GM19025 (cell line): ENCODE measurements at regions not wholly inside any gene's neighbourhood (a gene's known extent, or its start where the extent isn't known, plus 50 kb on each side); places are given as distances from the start of the nearest gene placed in this dataset.
"Not testable (repeated sequence)": the region's sequence is repeated elsewhere in the genome, so short reads cannot be mapped to it uniquely, and the experiment has no call there.

Experiments used
- ATAC-seq: cut with Tn5 transposase; IDR thresholded peaks from one replicate; pipeline ENCODE4 v1.9.1; 2021; ENCODE audit warnings: mild to moderate bottlenecking, low read depth, moderate library complexity; ENCODE audit not compliant: unreplicated experiment

DNA sequence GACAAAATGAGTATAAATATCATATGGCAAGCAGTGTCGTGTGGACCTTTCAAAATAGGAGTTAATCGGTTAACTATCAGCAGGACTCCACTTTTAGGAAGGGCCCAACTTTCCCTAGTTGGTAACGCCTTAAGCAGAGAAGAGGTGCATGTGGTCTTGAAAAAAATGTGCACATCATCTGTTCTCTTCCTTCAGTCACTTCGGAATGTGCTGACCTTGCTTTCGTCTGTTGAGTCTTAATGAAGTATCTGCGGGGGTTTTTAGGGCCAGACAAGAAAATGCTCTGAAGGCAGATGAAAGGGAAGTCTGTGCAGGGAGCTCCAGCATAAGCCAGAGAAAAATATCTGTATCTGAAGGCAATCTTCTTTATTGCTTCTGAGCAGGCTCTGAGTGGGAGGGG lies 185.2 kb downstream of the AEBP2 start:
- ATAC-seq = no peak

DNA sequence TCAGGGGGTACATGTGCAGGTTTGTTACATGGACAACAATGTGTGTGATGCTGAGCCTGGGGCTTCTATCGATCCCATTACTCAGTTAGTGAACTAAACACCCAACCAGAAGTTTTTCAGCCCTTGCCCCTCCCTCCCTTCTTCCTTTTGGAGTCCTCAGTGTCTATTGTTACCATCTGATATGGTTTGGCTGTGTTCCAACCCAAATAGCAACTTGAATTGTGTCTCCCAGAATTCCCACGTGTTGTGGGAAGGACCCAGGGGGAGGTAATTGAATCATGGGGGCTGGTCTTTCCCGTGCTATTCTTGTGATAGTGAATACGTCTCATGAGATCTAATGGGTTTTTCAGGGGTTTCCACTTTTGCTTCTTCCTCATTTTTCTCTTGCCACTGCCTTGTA lies 186.3 kb downstream of the AEBP2 start:
- not testable (repeated sequence) for ATAC-seq

DNA sequence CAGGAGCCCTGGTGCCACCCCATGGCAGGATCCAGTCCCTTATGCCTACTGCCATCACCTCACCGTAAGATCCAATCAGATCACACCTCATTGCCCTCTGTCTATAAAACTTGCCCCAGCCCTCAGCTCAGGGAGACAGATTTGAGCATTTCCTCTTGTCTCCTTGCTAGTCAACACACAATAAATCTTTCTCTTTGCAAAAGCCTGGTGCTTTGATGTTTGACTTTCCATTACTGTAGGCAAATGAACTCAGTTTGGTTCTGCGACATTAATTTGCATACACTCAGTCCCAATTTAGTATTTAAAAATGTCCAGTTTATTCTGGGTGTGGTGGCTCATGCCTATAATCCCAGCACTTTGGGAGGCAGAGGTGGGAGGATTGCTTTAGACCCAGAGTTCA lies 188.4 kb downstream of the AEBP2 start:
- ATAC-seq = no peak

DNA sequence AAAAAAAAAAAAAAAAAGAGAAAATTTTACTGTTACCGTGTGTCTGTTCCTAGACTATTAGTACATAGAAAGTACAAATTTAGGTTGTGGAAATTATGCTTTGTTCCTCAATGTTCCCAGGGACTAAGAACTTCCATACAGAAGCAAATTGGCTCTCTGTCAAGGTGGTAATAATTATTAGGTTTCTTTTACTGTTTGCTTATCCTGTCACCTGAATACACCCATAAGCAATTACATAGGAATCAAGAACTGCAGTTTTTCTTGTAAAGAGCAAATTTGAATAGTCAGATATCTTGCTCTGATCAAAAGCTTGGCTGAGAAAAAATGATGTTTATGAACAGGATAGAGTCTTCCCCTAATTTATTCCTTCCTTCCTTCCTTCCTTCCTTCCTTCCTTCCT lies 191.2 kb downstream of the AEBP2 start:
- no peak for ATAC-seq

DNA sequence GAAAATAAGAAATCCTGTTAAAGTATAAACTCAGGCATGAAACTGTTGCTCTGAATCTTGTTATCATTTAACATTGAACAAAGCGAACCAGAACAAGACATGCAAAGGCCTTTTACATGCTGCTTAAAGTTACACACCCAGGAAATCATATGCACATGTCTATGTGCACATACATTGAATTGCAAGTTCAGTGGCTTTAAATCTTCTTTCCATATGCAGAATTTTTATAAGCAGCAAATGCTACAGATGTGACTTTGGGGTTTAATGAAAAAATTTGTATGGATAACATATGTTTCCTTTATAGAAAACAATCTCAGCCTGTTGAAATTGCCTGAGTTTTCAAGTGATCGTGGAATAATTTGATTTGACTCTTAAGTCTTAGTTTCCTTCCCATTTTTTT lies 193.9 kb downstream of the AEBP2 start:
- no peak for ATAC-seq

DNA sequence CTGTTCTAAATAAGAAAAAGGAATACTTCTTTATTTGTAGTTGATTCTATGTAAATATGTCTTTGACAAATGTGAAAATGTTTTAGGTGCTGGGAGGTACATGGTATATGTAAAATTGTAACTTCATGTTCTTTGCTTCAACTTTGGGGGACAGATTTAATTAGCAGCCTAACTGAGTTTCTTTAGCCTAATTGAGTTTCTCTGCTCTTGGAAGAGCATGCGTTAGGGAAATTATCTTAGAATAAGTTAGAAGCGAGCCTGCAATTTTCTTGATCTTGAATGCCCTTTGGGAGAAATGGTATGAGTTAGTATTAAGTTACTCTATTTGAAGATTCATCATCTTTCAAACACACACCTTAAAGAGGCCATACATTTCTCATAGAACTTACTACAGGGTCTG lies 194.3 kb downstream of the AEBP2 start:
- no peak for ATAC-seq

DNA sequence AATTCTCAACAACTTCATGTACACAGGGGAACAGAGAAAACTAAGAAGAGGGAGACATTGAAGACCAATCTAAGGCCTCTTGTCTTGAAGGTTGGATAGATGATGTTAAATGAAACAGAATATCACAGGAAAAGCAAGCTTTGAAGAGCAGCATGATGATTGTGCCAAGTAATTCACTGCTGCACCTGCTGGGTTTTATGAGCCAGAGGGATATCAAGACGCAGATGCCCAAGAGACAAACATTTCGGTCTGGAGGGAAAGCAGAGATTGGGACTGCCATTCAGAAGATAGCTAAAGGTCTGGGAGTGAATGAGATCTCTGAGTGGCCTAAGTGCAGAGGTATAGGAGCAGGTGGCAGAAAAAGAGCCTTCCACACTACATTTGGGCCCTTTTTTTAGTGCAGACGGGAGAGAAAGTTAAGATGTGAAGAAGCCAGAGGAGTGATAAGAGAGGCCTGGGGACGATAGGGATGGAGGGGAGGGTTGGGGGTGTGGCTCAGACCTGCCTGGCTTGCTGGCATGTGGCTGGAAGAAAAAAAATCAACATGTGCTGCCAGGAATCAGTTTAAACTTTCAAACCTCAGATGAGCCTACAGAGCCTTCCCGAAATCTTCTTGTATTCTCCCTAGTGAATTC lies 200.6 kb downstream of the AEBP2 start:
- no peak for ATAC-seq

DNA sequence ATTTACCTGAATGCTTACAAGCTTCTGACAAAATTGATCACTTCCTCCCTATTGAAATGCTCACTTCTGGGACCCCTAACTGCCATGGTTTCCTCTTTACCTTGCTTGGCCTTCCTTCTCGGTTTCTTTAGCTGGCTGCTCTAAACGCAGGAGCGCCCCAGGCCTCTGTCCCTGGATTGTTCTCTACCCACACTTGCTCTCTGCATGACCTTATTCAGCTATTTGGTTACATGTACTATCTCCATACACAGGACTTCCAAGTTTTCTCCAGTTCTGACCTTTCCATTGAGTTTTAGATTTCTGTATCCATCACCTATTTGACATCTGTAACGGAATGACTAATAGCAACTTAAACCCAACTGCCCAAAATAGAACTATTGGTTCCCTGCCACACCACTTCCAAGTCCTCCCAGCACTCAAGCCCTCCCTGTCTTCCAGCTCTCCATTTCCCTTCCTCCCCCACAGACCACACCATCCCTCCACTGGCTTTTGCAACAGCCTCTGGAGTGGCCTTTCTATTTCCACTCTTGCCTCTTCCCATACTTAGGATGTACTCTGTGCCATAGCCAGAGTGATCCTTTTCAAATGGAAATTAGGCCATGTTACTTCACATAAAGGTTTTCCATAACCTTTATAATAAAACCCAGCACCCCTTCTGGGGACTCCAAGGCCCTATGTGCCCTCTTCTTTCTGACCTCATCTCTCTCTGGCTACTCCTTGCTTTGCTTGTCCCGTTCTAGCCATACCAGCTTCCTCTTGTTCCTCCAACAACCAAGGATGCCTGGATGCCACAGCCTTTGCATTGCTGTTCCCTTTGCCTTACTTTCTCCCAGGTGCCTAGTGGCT lies 202.2 kb downstream of the AEBP2 start:
- no peak for ATAC-seq

DNA sequence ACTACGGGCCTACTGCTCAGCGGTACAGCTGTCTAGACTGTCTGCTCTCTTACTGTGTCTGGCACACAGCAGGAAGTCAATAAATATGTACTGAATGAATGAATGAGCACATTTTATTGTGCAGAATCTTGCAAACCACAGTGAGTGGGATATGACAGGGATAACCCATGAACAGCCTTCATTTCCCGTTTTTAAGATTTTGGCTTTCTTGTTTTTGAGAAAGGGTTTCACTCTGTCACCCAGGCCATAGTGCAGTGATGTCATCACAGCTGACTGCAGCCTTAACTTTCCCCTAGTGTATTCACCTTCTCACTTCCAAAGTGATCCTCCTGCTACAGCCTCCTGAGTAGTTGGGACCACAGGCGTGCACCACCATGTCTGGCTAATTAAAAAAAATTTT lies 203.1 kb downstream of the AEBP2 start:
- ATAC-seq = no peak

DNA sequence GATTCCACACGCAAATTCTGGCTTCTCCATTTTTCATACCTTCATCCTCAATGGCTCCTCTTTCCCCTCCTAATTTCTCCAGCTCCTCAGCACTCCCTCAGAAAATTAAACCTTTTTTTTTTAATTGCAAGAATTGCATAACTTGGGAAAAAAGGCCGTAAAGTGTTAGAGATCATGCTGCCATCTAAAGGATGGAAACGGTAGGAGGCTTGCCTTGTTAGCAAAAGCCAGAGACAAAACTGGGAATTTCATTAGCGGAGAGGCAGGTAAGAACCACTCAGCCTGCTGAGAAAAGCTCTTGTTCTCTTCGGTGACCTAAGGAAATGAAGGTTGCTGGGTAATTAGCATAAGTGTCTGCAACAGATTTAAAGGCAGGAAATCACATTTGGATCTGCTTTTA lies 204.3 kb downstream of the AEBP2 start:
- ATAC-seq = no peak

DNA sequence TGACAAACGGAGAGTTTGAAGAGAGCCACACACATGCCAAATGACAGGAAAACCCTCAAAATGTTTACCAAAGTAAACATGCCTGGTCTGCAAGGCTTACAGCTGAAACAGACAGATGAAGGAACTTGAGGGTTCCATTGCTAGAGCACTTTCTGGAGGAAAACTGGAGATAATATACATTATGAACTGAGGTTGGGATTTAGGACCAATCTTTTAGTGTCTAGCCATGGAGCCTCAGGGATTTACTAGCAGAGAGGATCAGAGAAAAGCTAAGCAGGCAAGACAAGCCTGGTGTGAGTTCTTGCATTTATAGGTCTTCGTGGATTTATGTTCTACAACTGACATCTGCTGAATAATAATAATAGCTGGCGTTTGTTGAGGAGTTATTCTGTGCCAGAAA lies 205.3 kb downstream of the AEBP2 start:
- no peak for ATAC-seq

DNA sequence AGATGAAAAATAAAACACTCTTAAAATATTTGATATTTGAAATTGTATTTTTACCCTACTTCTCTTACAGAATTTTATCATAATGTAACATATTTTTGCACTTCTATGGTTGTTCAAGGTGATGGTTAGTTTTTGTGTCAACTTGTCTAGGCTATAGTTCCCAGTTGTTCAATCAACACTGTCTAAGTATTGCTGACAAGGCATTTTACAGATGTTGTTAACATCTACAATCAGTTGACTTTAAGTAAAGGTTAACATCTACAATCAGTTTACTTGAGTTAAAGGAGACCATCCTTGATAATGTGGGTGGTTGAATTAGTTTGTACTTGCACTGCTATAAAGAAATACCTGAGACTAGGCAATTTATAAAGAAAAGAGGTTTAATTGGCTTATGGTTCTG lies 206.5 kb downstream of the AEBP2 start:
- ATAC-seq = no peak

DNA sequence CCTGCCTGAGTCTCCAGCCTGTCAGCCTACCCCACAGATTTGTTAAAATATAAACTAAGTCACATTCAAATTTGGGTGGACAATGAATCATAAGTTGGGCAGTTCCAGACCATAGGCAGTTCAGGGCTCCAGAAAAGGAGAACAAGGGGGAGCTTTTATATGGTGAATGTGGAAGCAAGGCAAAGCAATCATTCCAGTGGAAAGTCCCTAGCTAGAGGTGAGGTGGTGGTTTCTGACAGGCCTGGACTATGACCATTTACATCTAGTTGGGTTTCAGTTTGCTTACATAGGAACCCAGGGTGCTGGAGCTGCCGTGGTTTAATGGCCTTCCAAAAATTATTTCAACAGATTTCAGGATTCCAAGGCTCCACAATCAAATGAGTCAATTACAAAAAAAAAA lies 207.3 kb downstream of the AEBP2 start:
- no peak for ATAC-seq

DNA sequence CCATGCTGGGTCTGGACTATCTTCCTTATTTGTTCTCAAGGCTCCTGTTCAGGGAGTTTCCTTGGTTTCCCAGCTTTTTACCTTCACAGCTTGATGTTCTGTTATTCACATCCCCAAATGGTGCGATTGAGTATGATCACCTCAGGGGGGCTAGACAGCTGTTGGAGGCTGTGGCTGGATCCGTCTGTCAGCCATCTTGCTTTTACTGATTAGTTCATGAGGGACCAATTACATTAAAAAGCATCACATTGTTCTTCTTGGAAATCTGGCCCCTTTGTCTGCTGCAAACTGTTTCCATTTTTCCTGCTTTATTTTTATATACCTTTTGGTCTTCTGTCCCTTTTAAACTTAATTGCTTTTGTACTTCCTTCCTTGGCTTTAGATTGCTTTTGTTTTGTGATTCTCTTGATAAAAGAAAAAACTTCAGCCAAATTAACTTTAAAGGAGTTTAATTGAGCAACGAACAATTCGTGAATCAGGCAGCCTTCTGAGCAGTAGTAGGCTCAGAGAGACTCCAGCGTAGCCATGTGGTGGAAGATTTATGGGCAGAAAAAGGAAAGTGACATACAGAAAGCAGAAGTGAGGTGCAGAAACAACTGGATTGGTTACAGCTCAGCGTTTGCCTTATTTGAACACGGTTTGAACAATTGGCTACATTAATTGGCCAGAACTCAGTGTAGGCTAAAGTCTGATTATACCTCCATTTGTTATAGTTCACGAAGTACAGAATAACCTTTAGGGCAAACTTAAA lies 208.7 kb downstream of the AEBP2 start:
- no peak for ATAC-seq

DNA sequence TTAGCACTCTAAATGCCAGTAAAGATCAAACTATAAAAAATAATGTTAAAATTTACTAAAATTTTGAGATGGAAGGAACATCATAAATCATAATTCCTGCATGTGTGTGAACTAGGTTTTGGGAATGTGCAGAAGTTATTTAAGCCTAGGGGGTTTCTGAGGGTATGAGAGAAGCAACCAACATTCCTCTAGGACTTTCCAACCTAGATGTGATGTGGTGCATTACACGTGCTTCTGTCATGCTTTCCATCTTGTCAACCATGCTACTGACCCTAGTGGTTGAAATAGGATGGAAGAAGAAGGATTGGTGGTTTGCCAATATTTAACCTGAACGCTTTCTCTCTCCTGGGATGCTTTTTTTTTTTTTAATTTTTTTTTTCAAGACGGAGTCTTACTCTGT lies 209.3 kb downstream of the AEBP2 start:
- no peak for ATAC-seq

DNA sequence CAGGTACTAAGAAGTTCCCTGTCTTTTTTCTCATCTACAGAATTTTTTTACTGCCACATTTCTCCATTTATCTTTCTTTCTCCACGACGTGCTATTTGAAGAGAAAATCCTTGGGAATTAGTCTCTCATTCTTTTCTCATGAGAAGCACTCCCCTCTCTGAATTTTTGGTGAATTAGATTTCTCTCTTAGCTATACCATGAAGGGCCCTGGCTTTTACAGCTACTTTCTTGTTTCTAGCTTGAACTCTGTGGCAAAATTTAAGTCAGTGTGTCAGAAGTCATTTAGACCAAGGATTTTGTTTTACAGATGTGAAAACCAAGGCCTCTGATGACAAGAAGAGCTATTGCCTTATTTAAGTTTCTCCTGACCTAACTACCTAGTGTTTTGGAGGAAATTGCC lies 213.1 kb downstream of the AEBP2 start:
- ATAC-seq = no peak

DNA sequence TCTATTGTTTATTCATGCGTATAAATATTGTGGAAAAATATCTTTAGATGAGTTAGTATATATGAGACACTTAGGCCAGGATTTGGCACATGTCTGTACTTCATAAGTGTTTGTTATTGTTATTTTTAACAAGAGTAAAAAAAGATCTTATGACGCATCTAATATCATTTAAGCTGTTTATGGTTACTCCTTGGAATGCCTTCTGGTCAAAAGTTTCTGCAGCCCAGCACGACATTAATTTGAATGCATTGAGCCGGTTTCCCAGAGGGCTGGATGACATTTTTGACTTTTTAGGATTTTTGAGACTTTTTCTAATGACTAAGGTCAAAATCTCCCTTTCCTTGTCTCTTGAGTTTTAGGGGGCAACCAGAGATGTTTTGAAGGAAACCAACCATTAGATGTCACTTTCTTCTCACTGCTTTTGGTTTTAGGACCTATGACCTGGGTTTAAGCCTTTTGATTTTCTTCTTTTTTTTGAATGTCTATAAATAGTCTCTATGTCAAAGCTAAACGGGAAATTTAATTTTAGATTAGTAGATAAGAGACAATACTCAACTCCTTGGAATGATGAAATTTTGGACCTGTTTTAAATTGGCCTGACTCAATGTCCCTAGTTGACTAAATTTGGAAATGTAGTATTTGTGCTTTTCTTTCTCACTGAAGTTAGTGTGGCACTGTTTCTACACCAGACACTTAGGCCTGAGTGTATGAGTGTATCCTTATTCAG lies 215.5 kb downstream of the AEBP2 start:
- ATAC-seq = no peak

DNA sequence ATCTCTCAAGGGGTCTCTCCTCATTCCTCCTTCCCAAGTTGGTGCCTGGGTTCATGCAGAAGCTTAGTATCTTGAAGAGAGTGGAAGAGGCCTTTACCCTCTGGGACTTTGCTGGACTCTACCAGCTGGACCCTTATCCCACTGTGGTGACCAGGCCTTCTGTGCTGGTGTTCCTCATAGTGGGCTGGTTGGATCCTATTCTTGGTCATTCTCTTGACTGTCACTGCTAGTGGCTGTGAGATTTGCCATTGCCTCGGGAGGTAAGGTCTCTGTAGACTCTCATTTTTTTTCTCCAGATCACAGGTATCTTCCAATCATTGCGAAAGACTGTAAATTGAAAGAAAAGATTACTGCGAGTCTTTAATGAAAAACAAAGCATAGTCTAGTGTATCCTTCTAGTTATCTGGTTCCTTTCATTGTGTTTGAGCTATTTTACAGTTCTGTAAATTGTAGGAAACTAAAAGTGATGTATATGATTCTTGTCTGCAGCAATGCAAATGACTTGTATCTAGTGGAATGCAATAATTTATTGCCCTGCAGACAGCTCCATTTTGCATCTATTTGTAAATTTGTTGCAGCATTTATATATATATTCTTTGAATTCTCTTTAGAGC lies 217.9 kb downstream of the AEBP2 start:
- no peak for ATAC-seq

DNA sequence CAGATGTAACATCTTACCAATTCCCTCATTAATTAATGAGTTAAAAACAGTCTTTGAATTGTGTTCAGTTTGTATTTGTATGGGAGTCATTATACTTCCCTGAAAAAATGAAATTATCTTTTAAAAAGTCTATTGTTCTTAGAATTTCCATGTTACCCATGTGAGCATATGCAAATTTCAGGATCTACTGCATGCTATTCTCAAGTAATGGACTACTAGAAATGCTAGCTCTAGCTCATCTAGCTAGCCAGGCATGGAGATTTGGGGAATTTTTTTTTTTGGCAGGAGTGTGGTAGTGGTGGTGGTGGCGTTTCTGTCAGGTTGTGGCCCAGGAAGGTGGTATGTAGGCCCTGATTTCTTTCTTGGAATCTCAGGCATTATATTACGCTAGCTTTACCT lies 218.4 kb downstream of the AEBP2 start:
- ATAC-seq = no peak

DNA sequence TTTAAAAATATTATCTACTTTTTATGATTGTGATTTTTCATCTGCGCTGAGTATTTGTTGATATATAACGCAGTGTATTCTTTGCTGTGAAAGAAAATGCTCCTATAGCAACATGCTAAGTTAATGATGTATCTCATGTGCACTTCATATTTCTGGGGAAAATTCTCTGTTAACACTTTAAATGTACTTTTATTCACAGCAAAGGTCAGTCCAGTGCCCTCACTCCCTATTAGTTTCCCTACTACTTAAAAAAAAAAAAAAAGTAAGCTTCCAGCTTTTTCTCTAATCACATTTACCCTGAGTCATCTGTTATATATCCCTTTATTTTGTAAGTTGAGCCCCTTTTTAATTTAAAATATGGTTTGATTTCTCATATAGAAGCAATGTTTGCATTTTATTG lies 219.8 kb downstream of the AEBP2 start:
- no peak for ATAC-seq

DNA sequence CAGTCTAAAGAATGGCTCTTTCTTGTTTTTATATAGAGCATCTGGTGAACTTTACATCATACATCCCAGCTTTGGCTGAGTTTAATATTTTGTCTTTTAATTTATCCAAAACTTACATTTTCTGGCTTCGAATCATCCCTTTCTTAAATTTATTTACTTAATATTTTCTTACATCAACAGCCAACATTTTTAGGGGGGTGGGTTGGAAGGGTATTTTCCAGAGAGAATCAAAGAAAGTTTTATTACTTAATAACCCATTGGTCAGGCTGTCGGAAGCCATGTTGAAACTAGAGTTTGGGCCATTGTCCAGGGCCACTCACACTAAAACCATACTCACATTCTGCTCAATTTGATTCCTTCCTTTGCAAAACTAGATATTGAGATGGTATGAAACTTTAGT lies 220.2 kb downstream of the AEBP2 start:
- no peak for ATAC-seq
